ENCODE measurements at regions not wholly inside any gene's neighbourhood (a gene's known extent, or its start where the extent isn't known, plus 50 kb on each side); places are given as distances from the start of the nearest gene placed in this dataset.

DNA sequence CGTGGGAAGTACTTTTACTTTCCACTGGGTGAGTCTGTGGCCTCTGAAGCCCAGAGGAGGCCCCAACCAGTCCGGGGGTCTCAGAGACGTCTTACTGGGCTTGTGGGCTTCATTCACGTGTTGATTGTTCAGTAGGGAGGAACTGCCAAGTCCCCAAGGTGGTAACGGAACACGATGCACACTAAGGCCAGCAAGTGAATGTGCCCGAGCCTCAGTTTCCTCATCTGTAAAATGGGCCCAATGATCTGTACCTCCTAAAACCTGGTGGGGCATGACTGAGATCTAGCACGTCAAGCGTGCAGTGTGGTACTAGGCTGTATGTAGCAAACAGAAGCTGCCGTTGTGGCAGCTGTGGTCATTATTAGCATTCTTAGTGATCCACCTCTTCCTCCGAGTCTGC is 499.1 kb downstream of the MN1 start:
- no peak for ATAC-seq (ENCODE audit: insufficient read depth, low FRiP score)
- no peak overlapping the region for H3K27ac ChIP-seq (ENCODE audit: low read depth in 1 of 2, low read length in 1 of 2)
- H3K9ac ChIP-seq (ENCODE audit: insufficient read depth in 1 of 2, low read length in 2 of 2) = no peak overlapping the region
- peaks cover 0 to 16% (median 0%) of the 10 kb centered on the region in 5 donors for H3K4me1 ChIP-seq (ENCODE audit: control insufficient read depth in 5 of 5, insufficient read depth in 5 of 5, low read length in 5 of 5)
- 84 to 91% methylated on average over 11 of the region's 11 CpGs for WGBS, 2 donors
- no peak for DNase-seq
- no peak overlapping the region for H3K4me3 ChIP-seq
- no peaks in the 10 kb centered on the region for H3K36me3 ChIP-seq (ENCODE audit: control insufficient read depth in 4 of 4, insufficient read depth in 4 of 4, low read length in 4 of 4)
- TF ChIP-seq, protein P1, sequence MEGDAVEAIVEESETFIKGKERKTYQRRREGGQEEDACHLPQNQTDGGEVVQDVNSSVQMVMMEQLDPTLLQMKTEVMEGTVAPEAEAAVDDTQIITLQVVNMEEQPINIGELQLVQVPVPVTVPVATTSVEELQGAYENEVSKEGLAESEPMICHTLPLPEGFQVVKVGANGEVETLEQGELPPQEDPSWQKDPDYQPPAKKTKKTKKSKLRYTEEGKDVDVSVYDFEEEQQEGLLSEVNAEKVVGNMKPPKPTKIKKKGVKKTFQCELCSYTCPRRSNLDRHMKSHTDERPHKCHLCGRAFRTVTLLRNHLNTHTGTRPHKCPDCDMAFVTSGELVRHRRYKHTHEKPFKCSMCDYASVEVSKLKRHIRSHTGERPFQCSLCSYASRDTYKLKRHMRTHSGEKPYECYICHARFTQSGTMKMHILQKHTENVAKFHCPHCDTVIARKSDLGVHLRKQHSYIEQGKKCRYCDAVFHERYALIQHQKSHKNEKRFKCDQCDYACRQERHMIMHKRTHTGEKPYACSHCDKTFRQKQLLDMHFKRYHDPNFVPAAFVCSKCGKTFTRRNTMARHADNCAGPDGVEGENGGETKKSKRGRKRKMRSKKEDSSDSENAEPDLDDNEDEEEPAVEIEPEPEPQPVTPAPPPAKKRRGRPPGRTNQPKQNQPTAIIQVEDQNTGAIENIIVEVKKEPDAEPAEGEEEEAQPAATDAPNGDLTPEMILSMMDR (IDR thresholded peaks at IDR 0.05; ENCODE audit: control extremely low read depth, extremely low read depth) = no peak
- H3K9me3 ChIP-seq (ENCODE audit: control insufficient read depth in 4 of 4, insufficient read depth in 3 of 4, low read length in 3 of 4) = peaks cover 0 to 2% (median 0%) of the 10 kb centered on the region in 4 donors
- peaks cover 0 to 16% (median 14%) of the 10 kb centered on the region in 3 donors for H3K27me3 ChIP-seq (ENCODE audit: control insufficient read depth in 3 of 3, insufficient read depth in 3 of 3, low read length in 2 of 3)

DNA sequence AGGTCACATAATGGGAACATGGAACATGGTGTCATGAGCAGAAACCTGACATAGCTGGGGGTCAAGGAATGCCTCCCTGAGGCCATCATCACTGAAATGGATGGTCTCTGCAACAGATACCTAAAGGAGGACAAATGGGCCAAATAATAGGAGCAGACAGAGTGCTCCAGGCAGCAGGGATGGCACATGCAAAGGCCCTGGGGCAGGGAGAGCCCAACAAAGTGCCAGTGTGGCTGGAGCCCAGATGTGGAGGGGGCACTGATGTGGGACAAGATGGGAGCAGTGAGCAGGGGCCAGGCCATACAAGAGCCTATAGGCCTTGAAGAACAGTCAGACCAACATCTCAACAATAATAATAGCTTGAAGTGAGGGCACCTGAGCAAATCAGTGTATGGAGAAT is 497.8 kb downstream of the MN1 start:
- no peak for DNase-seq
- H3K9ac ChIP-seq (ENCODE audit: insufficient read depth in 1 of 2, low read length in 2 of 2) = no peak overlapping the region
- ATAC-seq (ENCODE audit: insufficient read depth, low FRiP score) = no peak
- TF ChIP-seq, protein P1 (IDR thresholded peaks at IDR 0.05; ENCODE audit: control extremely low read depth, extremely low read depth) = no peak
- no peaks in the 10 kb centered on the region for H3K36me3 ChIP-seq (ENCODE audit: control insufficient read depth in 4 of 4, insufficient read depth in 4 of 4, low read length in 4 of 4)
- H3K9me3 ChIP-seq (ENCODE audit: control insufficient read depth in 4 of 4, insufficient read depth in 3 of 4, low read length in 3 of 4) = peaks cover 0 to 8% (median 0%) of the 10 kb centered on the region in 4 donors
- H3K27me3 ChIP-seq (ENCODE audit: control insufficient read depth in 3 of 3, insufficient read depth in 3 of 3, low read length in 2 of 3) = peaks cover 0 to 7% (median 6%) of the 10 kb centered on the region in 3 donors
- H3K27ac ChIP-seq (ENCODE audit: low read depth in 1 of 2, low read length in 1 of 2) = no peak overlapping the region
- H3K4me3 ChIP-seq = no peak overlapping the region
- peaks cover 0 to 9% (median 0%) of the 10 kb centered on the region in 5 donors for H3K4me1 ChIP-seq (ENCODE audit: control insufficient read depth in 5 of 5, insufficient read depth in 5 of 5, low read length in 5 of 5)

DNA sequence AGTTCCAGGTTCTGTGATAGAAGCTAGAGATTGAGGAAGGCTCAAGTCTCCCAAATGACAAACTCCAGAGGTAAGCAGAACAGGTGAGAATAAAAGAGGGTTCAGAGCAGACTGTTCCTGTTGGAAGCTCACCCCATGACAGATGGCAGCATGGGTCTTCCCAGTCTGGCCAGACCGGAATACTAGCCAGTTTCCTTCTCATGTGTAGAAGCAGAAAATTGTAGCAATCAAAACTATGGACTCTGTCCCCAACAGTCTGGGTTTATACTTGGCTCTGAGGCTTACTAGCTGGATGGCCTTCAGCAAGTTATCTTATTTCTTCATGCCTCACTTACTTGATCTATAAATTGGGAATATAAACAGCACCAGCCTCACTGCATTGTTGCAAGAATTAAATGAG is 494.8 kb downstream of the MN1 start:
- Histone ChIP-seq H3K9me3 (ENCODE audit: control insufficient read depth in 4 of 4, insufficient read depth in 3 of 4, low read length in 3 of 4) (peaks cover 0 to 8% (median 0%) of the 10 kb centered on the region in 4 donors), H3K27me3 (ENCODE audit: control insufficient read depth in 3 of 3, insufficient read depth in 3 of 3, low read length in 2 of 3) (no peaks in the 10 kb centered on the region), H3K4me3 (no peak overlapping the region), H3K27ac (ENCODE audit: low read depth in 1 of 2, low read length in 1 of 2) (no peak overlapping the region), H3K36me3 (ENCODE audit: control insufficient read depth in 4 of 4, insufficient read depth in 4 of 4, low read length in 4 of 4) (no peaks in the 10 kb centered on the region), H3K4me1 (ENCODE audit: control insufficient read depth in 5 of 5, insufficient read depth in 5 of 5, low read length in 5 of 5) (peaks cover 0 to 7% (median 0%) of the 10 kb centered on the region in 5 donors), H3K9ac (ENCODE audit: insufficient read depth in 1 of 2, low read length in 2 of 2) (no peak overlapping the region)
- ATAC-seq (ENCODE audit: insufficient read depth, low FRiP score) (no peak), DNase-seq (no peak)
- TF ChIP-seq, protein P1 (IDR thresholded peaks at IDR 0.05; ENCODE audit: control extremely low read depth, extremely low read depth) = no peak
- 95 to 96% methylated on average over 1 of the region's 1 CpG for WGBS, 2 donors

Data from lung (tissue), 11 donors.